ENCODE measurements at regions not wholly inside any gene's neighbourhood (a gene's known extent, or its start where the extent isn't known, plus 50 kb on each side); places are given as distances from the start of the nearest gene placed in this dataset.
"Not testable (repeated sequence)": the region's sequence is repeated elsewhere in the genome, so short reads cannot be mapped to it uniquely, and the experiment has no call there.

- DNase-seq: no peak
Observed at GRCh38 chr16:9348912-9349311, 257.5 kb downstream of the HAPSTR1 start.

DNA sequence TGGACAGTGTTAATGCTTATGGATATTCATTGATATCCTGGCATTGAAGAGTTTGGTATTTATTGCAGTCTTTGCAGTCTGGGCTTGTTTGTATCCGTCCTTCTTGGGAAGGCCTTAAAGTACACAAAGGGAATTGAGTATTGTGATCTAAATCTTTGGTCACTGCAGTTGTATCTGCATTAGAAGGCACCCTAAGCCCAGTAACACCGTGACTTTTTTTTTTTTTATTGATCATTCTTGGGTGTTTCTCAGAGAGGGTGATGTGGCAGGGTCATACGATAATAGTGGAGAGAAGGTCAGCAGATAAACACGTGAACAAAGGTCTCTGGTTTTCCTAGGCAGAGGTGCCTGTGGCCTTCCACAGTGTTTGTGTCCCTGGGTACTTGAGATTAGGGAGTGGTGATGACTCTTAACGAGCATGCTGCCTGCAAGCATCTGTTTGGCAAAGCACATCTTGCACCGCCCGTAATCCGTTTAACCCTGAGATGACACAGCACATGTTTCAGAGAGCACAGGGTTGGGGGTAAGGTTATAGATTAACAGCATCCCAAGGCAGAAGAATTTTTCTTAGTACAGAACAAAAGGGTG is 258.0 kb downstream of the HAPSTR1 start:
- DNase-seq: not testable (repeated sequence)

- not testable (repeated sequence) for DNase-seq
Observed at GRCh38 chr16:9350119-9350799, 258.8 kb downstream of the HAPSTR1 start.

- no peak for DNase-seq
Observed at GRCh38 chr16:9351440-9351839, 260.0 kb downstream of the HAPSTR1 start.

- DNase-seq: no peak
Observed at GRCh38 chr16:9351841-9352434, 260.5 kb downstream of the HAPSTR1 start.

- peak; percentile 88 for DNase-seq
Observed at GRCh38 chr16:9357829-9358228, 266.4 kb downstream of the HAPSTR1 start.

- no peak for DNase-seq
Observed at GRCh38 chr16:9360075-9360474, 268.6 kb downstream of the HAPSTR1 start.

- DNase-seq: no peak
Observed at GRCh38 chr16:9362050-9362449, 270.6 kb downstream of the HAPSTR1 start.

- DNase-seq: no peak
Observed at GRCh38 chr16:9362604-9363003, 271.2 kb downstream of the HAPSTR1 start.

GRCh38 chr16:9363520-9363919 is 272.1 kb downstream of the HAPSTR1 start:
- no peak for DNase-seq

- no peak for DNase-seq
Observed at GRCh38 chr16:9364721-9365369, 273.4 kb downstream of the HAPSTR1 start.

DNA sequence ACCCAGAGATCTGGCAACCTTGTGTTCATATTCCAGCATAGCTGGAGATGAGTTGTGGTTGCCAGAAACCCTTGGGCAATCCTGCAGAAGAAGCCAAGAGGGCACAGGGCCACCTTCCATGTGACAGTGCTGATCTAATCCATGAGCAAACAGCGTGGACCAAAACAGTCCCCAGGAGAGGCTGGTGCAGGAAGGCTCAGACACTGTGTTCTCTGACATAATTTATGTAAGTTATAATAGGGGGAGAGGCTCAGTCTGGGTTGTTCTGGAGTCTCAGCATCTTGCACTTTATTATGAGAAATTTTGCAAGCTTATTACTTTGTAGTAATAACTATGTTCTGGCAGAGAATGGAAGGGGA is 273.9 kb downstream of the HAPSTR1 start:
- DNase-seq: peak; percentile 88

GRCh38 chr16:9366048-9366969 is 274.9 kb downstream of the HAPSTR1 start:
- peak; percentile 78 for DNase-seq

DNA sequence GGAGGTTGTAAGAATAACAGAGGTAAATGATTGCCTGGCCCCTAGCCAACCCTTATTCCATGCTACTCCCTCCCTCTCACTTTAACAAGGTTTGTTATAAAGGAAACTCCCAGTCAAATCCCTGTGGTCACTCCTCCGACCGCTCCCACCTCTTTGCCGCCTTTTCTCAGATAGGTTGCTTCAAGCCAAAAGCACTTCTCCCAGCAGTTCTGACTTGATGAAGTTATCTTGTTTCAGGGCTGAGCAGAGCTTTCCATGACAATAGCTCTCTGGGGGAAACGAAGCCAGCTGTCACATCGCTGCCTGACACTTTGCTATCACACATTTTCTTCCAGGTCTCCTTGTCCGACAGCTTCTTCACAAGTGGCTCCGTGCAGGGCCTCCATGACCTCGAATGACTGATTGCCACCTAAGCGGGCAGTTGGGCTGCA is 278.6 kb downstream of the HAPSTR1 start:
- DNase-seq: no peak

GRCh38 chr16:9371713-9372448 is 280.4 kb downstream of the HAPSTR1 start:
- DNase-seq: no peak

DNA sequence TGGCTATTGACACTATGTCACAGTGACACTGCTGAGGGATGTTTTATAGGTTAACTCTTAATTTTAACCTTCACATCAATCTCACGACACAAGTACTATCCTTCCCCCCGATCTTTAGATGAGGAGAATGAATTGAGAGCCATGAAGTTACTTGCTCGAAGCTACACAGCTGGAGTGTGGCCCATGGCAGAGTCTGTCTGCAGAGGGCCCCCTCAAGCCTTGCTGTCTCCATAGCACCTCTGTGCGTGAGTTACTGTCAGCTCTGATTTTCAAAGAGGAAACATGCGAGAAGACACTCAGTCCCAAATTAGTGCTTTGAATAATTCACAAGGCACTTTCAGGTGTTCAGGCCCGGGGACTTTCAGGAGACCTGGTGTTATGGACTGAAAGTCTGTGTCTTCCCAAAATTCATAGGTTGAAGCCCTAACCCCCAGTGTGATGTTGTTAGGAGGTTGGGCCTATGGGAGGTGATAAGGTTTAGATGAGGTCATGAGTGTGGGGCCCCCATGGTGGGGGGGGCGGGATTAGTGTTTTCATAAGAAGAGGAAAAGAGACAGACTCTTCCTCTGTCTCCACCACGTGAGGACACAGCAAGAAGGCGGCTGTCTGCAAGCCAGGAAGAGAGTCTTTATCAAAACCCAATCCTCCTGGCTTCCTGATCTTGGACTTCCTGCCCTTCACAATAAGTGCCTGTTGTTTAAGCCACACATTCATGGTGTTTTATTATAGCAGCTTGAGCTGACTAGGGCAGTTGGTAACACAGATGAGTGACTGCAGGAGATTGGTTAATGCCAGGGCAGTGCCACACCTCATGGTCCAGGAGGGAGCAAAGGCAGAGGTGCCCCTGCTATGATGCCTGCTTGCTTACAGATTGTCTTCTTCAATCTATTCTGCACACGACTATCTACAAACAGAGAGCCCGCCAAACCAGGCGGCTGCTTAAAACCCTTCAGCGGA is 281.8 kb downstream of the HAPSTR1 start:
- DNase-seq: peak; percentile 49

DNA sequence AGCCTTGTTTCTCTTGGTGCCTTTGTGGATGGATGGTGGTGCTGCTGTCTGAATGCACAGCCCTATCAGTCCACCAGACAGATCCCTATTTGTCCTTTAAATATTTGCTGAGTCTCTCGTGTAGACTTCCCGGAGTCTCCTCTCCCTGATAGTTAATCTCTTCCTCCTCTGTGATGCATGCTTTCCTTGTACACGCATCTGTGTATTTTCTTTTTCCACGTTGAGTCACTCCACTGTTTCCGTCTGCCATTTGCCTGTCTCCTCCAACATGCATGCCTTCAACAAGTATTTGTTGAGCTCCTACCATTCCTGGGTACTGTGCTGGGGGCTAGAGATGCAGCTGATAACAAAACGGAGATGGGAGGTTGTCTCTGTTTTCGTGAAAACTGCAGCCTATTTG is 282.6 kb downstream of the HAPSTR1 start:
- DNase-seq: no peak

GRCh38 chr16:9378876-9379275 is 287.4 kb downstream of the HAPSTR1 start:
- peak; percentile 95 for DNase-seq

GRCh38 chr16:9380221-9380620 is 288.8 kb downstream of the HAPSTR1 start:
- DNase-seq: no peak

DNA sequence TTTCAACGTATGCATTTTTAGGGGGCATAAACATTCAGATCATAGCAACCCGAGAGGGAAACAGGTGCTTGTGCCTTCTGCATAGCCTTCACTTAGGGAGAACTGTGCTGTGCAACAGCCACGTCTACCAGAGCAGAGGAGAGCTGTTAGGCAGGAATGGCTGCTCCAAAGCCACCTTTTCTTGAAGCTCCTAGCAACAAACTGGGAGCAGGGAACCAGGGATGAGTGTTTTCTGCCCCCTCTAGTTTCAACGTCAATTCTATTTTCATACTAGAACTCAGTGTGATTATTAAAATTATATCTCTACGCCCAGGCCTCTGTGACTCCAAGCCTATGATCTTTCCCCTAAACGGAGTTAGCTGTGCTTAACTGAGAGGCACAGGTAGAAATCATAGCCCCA is 290.0 kb downstream of the HAPSTR1 start:
- no peak for DNase-seq

DNA sequence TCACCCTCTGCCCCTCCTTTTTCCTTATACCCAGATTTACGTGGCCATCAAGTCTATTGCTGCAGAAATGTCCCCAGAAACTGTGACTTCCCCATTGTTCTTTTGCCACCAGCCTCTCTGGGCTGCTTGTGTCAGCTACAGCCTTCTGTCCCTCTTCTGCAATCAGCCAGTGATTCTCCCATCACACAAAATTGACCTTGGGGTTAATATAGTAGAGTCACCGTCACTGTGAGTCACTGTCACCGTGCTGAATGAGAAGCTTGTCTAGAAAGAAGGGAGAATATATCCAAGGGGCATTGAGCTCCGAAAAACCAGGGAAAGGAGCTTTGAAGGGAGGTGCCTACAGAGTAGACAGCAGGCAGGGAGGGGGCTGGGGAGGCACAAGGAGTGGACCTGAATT is 290.5 kb downstream of the HAPSTR1 start:
- peak; percentile 74 for DNase-seq

Measured in MV-4-11 (cell line).